Activated CD8-positive, alpha-beta memory T cell treated with anti-CD3 and anti-CD28 coated beads for 36 hours (primary cell): ENCODE measurements at regions not wholly inside any gene's neighbourhood (a gene's known extent, or its start where the extent isn't known, plus 50 kb on each side); places are given as distances from the start of the nearest gene placed in this dataset.

Source experiments
- CTCF ChIA-PET: fragments of 350-600 bp; sonication (Branson Sonifier 250); formaldehyde crosslinking; loops from one replicate; lab custom pipeline; 2021; ENCODE audit warnings: antibody characterized with exemption; lab: Charles Lee
- POLR2A ChIA-PET: fragments of 350-600 bp; sonication (Branson Sonifier 250); formaldehyde crosslinking; loops from one replicate; lab custom pipeline; 2021; ENCODE audit warnings: antibody characterized with exemption; lab: Charles Lee

DNA sequence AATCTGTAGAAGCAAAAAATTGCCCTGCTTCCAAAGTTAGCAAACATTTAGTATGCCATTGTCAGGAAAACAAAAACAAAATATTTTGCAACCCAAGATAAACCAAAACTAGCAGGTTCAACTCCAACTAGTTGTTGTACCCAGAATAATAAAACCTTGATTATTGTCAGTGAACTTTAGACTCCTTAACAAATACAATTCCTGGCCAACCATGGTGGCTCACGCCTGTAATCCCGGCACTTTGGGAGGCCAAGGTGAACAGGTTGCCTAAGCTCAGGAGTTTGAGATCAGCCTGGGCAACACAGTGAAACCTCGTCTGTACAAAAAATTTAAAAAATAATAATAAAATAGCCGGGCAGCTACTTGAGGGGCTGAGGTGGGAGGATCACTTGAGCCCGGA, 53.6 kb upstream of the EPCAM start:
- CTCF ChIA-PET = interaction anchor here (1.1 kb wide), 1 partner anchor 73 kb away, joined by 3 read pairs; no protein-coding TSS in a partner anchor

DNA sequence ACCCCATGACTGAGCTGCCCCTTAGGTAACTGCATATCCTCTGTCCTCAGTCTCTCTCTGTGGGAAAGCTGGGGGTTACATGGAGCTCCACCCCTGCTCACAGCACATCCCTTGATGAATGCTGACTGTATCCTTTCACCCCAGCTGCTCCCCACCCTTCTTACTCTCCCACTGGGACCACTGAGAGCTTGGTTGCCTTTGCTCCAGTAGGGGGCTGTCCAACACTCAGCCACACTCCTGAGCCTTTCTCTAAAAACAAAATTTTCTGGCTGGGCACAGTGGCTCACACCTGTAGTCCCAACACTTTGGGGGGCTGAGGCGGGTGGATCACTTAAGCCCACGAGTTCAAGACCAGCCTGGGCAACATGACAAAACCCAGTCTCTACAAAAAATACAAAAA, 55.4 kb upstream of the EPCAM start:
- ChIA-PET POLR2A (no interaction called here), CTCF (no interaction called here)

More for the DNA sequence above, 53.6 kb upstream of the EPCAM start:
- POLR2A ChIA-PET = no interaction called here

DNA sequence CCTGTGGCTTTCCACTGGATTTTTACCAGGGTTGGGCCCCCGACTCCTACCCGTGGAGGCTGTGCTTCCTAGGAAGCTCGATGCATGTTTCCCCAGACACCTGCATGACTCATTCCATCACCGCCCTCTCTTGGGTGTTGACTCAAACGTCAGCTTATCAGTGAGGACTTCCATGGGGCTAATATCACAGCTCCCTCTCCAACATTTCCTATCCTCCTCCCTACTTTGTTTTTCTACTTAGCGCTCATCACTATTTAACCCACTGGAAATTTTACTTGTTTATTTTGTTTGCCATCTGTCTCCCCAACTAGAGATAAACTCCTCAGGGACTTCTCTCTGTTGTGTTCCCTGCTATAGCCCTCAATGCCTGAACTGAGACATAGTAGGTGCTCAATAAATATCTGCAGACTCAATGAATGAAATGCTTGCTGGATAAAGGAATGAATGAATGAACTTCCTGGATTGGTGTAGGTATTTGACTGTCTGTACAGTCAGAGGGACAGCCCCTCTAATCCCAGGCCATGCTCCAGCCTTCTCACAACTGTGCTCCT, 55.9 kb upstream of the EPCAM start:
- ChIA-PET POLR2A (interaction anchor here (0.5 kb wide), 1 partner anchor 213 kb away, joined by 4 read pairs; no protein-coding TSS in a partner anchor), CTCF (interaction anchor here (0.5 kb wide), 1 partner anchor 385 kb away, joined by 3 read pairs; no protein-coding TSS in a partner anchor)

DNA sequence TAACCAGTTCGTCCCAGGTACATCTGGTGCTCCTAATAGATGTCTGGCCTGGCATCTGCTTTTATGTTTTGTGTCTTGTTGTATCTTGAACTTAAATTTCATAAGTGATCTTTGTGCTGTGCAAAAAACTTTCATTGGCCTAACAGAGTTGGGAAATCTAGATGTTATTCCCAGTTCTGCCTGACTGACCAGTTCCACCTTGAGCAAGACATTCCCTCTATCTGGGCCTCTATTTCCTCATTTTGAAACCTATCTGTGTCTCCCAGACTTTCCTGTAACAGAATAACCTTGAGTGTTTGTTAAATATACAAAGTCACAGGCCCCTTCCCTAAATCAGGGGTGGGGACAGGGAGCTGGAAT, 56.6 kb upstream of the EPCAM start:
- CTCF ChIA-PET = interaction anchor here (0.5 kb wide), 1 partner anchor 385 kb away, joined by 3 read pairs; no protein-coding TSS in a partner anchor
- POLR2A ChIA-PET = interaction anchor here (0.5 kb wide), 1 partner anchor 214 kb away, joined by 4 read pairs; no protein-coding TSS in a partner anchor

DNA sequence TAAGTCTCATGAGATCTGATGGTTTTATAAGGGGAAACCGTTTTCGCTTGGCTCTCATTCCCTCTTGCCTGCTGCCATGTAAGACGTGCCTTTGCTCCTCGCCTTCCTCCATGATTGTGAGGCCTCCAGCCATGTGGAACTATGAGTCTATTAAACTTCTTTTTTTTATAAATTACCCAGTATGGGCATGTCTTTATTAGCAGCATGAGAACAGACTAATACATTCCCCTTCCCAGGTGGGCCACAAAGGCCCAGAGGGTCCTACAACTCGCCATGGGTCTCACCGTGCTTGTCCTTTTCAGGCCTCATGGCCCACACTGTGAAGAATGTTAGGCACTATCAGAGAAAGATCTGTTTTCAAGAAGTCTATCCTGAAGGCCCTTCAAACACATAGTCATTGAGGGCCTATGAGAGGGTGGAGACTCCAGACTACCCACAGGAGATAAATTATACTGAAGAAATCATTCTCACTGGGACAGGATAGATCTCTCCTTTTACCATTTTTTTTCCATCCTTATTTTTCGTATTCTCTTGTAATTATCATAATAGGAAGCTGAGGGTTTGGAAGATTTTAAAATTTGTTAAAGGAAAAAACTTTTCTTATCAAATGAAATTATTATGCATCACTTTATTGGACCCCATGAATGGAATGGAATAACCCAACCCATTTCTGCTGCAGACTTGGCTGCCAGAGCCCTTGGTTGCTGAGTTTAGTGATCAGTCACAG, 57.2 kb upstream of the EPCAM start:
- ChIA-PET CTCF (interaction anchor here (1.4 kb wide), 1 partner anchor 11 kb away, joined by 4 read pairs; no protein-coding TSS in a partner anchor), POLR2A (no interaction called here)

DNA sequence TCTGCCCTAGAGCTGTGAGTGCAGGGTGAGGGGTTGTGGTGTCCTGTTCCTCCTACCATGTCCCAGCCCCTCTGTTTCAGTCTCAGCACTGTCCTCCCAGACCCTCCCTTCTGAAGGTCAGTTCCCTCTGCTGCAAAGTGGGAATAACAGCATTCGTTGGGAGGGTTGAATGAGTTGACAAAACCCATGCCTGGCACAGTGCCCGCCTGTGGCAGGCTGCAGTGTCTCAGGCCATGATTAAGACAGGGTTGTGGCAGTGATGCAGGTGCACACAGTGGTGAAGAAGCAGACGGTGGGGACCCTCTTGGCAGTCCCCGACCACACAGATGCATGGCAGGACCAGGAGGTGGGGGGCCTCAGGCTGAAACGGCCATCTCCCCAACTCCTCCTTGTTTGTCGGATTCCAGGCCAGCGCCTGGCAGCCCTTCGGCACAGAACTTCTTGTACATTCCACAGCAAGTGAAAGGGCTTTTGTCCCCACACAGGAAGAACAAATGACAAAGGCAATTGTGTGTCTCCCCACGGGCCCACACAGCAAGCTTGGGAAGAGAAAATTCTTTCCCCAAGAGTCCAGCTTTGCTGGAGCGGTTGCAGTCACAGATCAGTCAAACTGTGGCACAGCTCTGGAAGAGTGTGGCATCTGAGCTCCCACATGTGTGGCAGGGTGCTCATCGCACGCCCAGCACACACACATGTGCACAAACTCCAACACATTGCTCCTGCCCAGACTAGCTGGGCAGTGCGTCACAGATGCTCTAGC, 58.1 kb upstream of the EPCAM start:
- ChIA-PET CTCF (interaction anchor here (1.4 kb wide), 1 partner anchor 12 kb away, joined by 4 read pairs; no protein-coding TSS in a partner anchor), POLR2A (no interaction called here)

DNA sequence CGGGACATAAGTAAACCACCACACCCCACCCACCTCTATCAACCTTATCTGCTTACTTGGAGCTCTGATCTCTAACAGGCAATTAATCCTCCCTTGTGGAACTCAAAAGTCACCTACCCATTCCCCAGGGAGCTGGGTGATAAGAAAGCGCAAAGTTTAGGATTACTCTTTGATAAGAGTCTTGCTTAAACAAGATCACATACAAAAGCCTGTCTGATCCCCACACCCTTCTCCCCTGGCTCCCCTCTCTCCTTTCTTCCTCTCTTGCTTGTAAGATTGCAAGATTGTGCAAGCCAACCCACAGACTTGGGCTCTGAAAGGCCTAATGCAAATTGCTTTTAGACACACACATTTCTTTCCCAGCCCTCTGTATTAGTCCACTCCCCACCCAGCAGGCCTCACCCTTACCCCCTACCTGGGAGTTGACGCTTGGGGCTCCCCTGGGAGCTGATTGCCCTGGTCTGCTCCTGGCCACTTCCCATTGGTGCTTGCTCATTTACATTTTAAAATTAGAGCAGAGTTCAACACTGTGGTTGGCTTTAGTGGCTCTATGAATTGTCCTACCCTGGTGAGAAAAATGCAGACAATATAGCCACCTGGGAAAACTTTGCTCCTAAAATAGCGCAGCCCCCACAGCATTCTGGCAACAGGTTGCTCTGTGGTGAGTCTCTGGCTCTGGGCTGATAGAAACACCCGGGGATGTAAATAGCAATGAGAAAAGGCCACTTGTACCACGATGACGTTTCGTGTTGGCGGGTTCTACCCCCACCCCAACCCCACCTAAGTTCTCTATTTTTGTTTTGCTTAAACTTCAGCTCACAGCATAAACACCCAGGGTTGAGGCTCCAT, 58.9 kb upstream of the EPCAM start:
- ChIA-PET POLR2A (no interaction called here), CTCF (interaction anchor here (1.4 kb wide), 1 partner anchor 13 kb away, joined by 4 read pairs; no protein-coding TSS in a partner anchor)

DNA sequence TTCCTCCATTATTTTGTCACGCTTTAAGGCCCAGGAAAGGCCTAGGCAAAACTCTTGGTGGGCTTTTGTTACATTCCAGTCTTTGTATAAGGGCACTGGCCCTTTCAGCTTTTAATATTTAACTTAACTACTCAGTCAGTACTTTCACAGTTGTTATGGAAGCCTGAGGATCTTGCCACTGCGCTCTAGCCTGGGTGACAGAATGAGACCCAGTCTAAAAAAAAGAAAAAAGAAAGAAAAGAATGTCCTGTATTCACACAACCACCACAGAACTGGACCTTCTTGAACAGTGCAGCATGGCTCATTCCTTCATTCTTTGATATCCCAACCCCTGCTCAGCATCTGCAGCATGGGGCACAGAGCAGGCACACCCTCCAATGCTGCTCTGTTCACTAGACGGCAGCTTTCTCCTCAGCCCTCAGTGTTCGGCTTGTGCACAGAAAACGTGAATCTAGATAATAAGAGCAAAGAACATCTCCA, 59.6 kb upstream of the EPCAM start:
- CTCF ChIA-PET = no interaction called here
- POLR2A ChIA-PET = no interaction called here

DNA sequence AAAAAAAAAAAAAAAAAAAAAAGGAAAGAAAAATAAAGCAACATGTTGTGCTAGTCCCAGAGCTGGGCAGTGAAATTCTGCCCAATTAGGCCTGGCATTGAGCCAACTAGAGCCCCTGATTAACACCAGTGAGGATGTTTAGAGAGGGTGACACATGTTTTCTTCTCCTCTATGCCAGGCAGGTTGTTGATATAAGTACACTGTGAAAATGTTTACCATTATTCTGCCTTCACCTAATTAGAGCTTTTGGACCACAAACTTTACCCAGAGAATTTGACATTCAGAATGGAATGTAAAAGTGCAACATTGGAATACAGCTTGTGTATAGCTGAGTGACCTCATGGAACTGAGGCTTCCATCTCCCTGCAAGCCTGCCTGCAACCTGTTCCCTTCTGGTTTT, 62.0 kb upstream of the EPCAM start:
- POLR2A ChIA-PET = no interaction called here
- CTCF ChIA-PET = interaction anchor here (1.5 kb wide), 1 partner anchor 16 kb away, joined by 5 read pairs; no protein-coding TSS in a partner anchor

DNA sequence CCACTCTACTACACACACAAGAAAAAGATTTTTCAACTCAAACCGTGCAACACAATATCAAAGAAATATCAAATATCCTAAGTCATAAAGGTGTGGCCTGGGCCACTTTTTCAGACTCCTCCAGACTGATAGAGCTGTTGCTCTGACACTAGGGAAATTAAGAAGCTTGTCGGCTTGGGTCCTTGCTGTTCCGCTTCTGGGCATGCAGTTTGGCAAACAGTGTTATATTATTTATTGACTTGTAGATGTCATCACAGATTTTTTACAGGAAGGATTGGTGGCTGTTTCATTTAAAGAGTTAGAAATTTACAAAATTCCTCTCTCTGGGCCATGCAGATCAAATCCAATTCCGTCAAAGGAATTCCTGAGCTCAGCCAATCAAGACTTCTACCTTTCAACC, 64.5 kb upstream of the EPCAM start:
- POLR2A ChIA-PET = no interaction called here
- CTCF ChIA-PET = no interaction called here

DNA sequence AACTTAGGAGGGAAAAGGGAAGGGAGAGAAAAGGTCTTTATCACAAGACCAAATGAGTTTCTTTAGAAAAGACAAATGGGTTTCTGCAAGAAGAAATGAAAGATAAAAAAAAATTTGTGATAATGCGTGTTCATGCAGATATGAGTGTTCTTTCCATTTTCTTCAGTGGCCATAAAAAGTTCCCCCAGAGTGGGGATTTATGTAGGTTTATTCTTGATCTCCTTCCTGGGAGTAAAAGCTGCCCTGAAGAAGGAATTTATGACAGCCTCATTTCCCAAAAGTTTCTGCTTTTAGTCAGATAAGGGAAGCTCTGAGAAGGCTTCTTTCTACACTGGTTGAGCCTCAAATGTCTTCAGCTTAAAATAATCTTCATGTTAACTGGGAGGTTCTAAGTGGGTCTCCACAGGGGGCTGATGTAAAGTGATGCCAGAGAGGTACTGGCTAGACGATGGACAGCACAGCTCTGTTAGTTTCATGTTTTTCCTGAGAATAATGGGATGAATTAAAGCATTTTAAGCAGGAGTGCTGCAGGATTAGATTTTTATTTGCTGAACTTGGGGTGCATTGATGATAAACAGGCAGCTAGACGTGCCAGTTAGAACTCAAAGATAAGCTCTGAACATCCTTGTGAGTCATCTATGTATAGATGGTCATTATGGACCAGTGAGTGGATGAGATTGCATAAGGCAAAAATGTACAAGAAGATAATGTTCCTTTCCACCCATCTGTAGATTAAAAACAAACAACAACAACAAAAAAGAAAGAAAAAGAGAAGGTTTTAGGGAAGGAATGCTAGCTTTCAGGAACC, 65.6 kb upstream of the EPCAM start:
- POLR2A ChIA-PET = no interaction called here

DNA sequence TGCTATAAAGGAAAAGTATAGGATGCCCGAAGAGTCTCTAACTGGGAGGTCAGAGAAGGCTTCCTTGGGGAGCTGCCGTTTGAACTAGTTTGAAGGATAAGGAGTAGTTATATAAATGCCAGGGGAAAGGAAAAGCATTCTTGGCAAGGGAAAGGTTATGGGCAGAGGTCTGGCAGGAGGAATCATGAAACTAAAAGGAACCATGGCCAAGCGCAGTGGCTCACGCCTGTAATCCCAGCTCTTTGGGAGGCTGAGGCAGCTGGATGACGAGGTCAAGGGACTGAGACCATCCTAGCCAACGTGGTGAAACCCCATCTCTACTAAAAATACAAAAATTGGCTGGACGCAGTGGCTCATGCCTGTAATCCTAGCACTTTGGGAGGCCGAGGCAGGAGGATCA, 66.8 kb upstream of the EPCAM start:
- POLR2A ChIA-PET = no interaction called here
- CTCF ChIA-PET = no interaction called here

More for the DNA sequence above, 65.6 kb upstream of the EPCAM start:
- CTCF ChIA-PET = no interaction called here

DNA sequence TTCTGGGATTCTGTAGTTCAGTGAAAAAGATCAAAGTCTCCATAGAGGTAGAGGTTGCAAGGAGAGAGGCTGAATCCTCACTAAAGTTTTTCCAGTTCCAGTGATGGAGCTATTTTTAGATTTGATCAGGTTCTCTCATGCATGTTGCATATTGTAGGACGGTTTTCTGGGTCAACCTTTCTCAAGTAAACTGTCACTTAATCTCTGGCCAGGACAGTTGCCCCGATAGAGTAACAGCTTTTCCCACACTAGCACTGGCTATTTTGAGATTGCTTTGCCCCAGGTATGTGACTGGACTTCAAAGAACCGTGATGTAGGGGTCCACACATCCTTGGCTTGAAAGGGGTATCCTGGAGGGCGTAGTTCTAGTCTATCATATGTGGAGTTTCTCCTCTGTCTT, 67.4 kb upstream of the EPCAM start:
- ChIA-PET POLR2A (no interaction called here), CTCF (no interaction called here)

DNA sequence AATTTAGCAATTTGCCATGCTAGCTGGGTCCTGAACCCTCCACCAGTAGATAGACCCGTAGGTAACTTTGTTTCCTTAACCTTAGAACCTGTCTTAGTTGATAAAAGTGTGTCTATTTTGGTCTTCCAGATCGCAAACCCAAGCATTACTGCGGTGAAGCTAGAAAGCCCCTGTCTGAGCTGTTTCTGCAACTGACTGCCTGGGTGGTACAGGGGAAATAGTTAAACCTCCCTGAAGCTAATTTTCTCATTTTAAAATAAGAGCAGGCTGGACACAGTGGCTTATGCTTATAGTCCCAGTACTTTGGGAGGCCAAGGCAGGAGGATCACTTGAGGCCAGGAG, 67.9 kb upstream of the EPCAM start:
- ChIA-PET POLR2A (no interaction called here), CTCF (interaction anchor here (0.6 kb wide), 1 partner anchor 1880 kb away, joined by 3 read pairs; no protein-coding TSS in a partner anchor)

DNA sequence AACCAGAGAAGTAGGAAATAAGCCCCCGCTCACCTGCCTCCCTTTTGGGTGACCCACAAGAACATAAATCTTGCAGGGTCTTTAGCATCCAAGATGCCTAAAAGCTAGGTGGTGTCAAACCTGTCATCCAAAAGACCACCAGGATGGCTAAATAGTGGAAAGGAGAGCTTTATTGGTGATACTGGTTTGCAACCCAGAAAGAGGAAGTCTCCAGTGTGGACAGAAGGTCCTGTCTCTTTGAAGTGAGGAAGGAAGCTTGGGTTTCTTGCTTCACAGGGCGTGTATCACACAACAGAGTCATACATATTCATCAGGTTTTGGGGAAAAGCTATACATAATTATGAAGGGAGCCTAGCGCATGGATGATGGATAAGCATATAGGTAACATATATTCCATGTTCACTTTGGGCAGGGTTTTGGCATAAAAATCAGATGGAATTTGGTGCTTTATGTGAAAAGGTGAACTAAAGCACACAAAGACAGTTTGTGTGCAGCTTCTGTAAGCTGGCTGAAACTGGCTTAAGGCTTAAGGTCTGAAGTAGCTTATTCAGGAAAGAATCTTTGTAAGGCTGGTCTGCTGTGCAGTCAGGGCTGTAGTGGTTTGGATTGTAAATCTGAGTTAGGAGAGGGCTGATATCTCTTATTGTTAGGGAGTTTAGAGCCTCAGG, 68.4 kb upstream of the EPCAM start:
- ChIA-PET CTCF (interaction anchor here (0.6 kb wide), 2 partner anchors 135 to 1879 kb away, joined by 3 read pairs; no protein-coding TSS in a partner anchor), POLR2A (no interaction called here)

DNA sequence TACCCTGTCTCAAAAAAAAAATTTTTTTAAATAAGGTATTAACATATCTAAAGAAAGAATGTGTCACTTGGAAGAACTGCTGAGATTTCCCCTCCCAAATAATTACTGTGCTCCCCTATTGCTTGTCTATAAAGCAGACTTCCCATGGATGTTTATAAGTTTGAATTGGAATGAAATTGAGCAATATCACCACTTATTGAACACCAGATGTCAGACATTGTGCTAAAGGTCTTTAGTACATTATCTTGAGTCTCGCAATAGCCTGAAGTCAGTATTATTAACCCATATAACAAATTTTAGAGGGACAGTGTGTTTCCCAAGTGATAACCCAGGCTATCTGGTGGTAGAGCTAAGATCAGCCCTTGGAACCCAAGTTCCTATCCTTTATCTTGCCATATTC, 69.0 kb upstream of the EPCAM start:
- ChIA-PET CTCF (interaction anchor here (0.6 kb wide), 1 partner anchor 135 kb away, joined by 3 read pairs; no protein-coding TSS in a partner anchor), POLR2A (no interaction called here)

DNA sequence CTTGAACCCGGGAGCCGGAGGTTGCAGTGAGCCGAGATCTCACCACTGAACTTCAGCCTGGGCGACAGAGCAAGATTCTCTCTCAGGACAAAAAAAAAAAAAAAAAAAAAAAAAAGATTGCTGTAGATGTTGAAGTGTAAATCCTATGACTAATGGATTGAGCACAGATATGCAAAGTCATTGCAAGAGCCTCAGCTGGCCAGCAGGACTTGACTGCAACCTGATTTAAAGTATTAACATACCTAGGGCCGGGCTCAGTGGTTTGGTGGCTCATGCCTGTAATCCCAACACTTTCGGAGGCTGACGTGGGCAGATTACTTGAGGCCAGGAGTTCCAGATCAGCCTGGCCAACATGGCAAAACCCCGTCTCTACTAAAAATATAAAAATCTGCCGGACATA, 69.6 kb upstream of the EPCAM start:
- CTCF ChIA-PET = no interaction called here
- POLR2A ChIA-PET = no interaction called here

DNA sequence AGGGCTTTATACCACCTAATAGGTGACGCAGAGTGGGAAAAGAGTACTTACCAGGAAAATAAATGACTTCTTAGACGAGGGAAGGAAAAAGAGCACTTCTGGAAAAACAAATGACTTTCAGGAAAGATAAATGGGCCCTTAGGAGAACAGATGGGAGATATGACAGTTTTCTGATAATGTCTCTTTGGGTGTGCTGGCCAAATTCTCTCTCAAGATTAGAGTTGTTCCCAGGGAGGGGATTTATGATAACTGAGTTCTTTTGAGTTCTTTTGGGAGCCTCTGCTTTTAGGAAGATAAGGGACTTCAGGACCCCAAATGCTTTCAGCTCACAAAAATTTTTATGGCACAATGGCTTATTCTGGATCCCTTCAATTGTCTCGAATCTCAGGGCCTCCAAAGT, 70.3 kb upstream of the EPCAM start:
- POLR2A ChIA-PET = no interaction called here

More for the DNA sequence above, 70.3 kb upstream of the EPCAM start:
- CTCF ChIA-PET = no interaction called here
